ENCODE measurements at regions not wholly inside any gene's neighbourhood (a gene's known extent, or its start where the extent isn't known, plus 50 kb on each side); places are given as distances from the start of the nearest gene placed in this dataset.

GRCh38 chr4:114417214-114417613 lies 181.4 kb upstream of the UGT8 start:
- Histone ChIP-seq H3K79me2 (ENCODE audit: low read depth) (no peaks in the 10 kb centered on the region), H2AFZ (no peak overlapping the region), H3K4me1 (replicated peaks; ENCODE audit: insufficient read depth) (no peaks in the 10 kb centered on the region), H4K20me1 (ENCODE audit: insufficient read depth) (no peaks in the 10 kb centered on the region), H3K4me2 (no peak overlapping the region), H3K4me3 (no peak overlapping the region), H3K27me3 (ENCODE audit: insufficient read depth, low read depth) (no peaks in the 10 kb centered on the region), H3K9me2 (ENCODE audit: insufficient read depth) (no peaks in the 10 kb centered on the region), H3K36me3 (ENCODE audit: low read depth) (no peaks in the 10 kb centered on the region), H3K27ac (no peak overlapping the region), H3F3A (ENCODE audit: insufficient read depth, low read depth) (no peaks in the 10 kb centered on the region), H3K9me3 (ENCODE audit: insufficient read depth, low read depth) (no peaks in the 10 kb centered on the region)
- intact Hi-C loops (cut with micrococcal nuclease; ENCODE audit: unreplicated experiment), result no loop called here
- ChIA-PET CTCF (no interaction called here), POLR2A (ENCODE audit: unreplicated experiment) (interaction anchor here (0.6 kb wide), 1 partner anchor 278 kb away, joined by 3 read pairs; no protein-coding TSS in a partner anchor)
- TF ChIP-seq EZH2 (IDR thresholded peaks at IDR 0.05; ENCODE audit: low read depth), result no peak
- TF ChIP-seq CTCF (conservative IDR thresholded peaks at IDR 0.05), result no peak
- DNase-seq, result no peak
- no TSS peak for BruUV-seq (replicated peaks)

GRCh38 chr4:114420069-114420468 lies 178.5 kb upstream of the UGT8 start:
- H2AFZ ChIP-seq, result no peak overlapping the region
- CTCF ChIA-PET, result no interaction called here
- no peaks in the 10 kb centered on the region for H4K20me1 ChIP-seq (ENCODE audit: insufficient read depth)
- no peaks in the 10 kb centered on the region for H3K4me1 ChIP-seq (replicated peaks; ENCODE audit: insufficient read depth)
- POLR2A ChIA-PET (ENCODE audit: unreplicated experiment), result no interaction called here
- TF ChIP-seq CTCF (conservative IDR thresholded peaks at IDR 0.05), result no peak
- no peak for TF ChIP-seq EZH2 (IDR thresholded peaks at IDR 0.05; ENCODE audit: low read depth)
- no peak overlapping the region for H3K4me3 ChIP-seq
- H3K27ac ChIP-seq, result no peak overlapping the region
- H3K36me3 ChIP-seq (ENCODE audit: low read depth), result no peaks in the 10 kb centered on the region
- H3K9me3 ChIP-seq (ENCODE audit: insufficient read depth, low read depth), result no peaks in the 10 kb centered on the region
- H3K27me3 ChIP-seq (ENCODE audit: insufficient read depth, low read depth), result no peaks in the 10 kb centered on the region
- DNase-seq, result no peak
- no peaks in the 10 kb centered on the region for H3K9me2 ChIP-seq (ENCODE audit: insufficient read depth)
- no peak overlapping the region for H3K4me2 ChIP-seq
- no peaks in the 10 kb centered on the region for H3K79me2 ChIP-seq (ENCODE audit: low read depth)
- intact Hi-C loops (cut with micrococcal nuclease; ENCODE audit: unreplicated experiment), result no loop called here
- no TSS peak for BruUV-seq (replicated peaks)
- H3F3A ChIP-seq (ENCODE audit: insufficient read depth, low read depth), result no peaks in the 10 kb centered on the region

- no peak for DNase-seq
- no peaks in the 10 kb centered on the region for H3K9me3 ChIP-seq (ENCODE audit: insufficient read depth, low read depth)
- TF ChIP-seq CTCF (conservative IDR thresholded peaks at IDR 0.05) (no peak), EZH2 (IDR thresholded peaks at IDR 0.05; ENCODE audit: low read depth) (no peak)
- no peaks in the 10 kb centered on the region for H3K4me1 ChIP-seq (replicated peaks; ENCODE audit: insufficient read depth)
- no peaks in the 10 kb centered on the region for H3K27me3 ChIP-seq (ENCODE audit: insufficient read depth, low read depth)
- ChIA-PET POLR2A (ENCODE audit: unreplicated experiment) (no interaction called here), CTCF (no interaction called here)
- no peaks in the 10 kb centered on the region for H3K36me3 ChIP-seq (ENCODE audit: low read depth)
- H3K4me2 ChIP-seq, result no peak overlapping the region
- H3K27ac ChIP-seq, result no peak overlapping the region
- intact Hi-C loops (cut with micrococcal nuclease; ENCODE audit: unreplicated experiment), result no loop called here
- no peaks in the 10 kb centered on the region for H3K79me2 ChIP-seq (ENCODE audit: low read depth)
- BruUV-seq (replicated peaks), result no TSS peak
- no peak overlapping the region for H3K4me3 ChIP-seq
- no peaks in the 10 kb centered on the region for H4K20me1 ChIP-seq (ENCODE audit: insufficient read depth)
- no peak overlapping the region for H2AFZ ChIP-seq
- no peaks in the 10 kb centered on the region for H3F3A ChIP-seq (ENCODE audit: insufficient read depth, low read depth)
- H3K9me2 ChIP-seq (ENCODE audit: insufficient read depth), result no peaks in the 10 kb centered on the region
Observed at GRCh38 chr4:114423582-114423981, 175.0 kb upstream of the UGT8 start.

All from PC-9 (cell line).